Uterus (tissue), 2 donors: ENCODE measurements at regions not wholly inside any gene's neighbourhood (a gene's known extent, or its start where the extent isn't known, plus 50 kb on each side); places are given as distances from the start of the nearest gene placed in this dataset.

ENCODE experiments used
- POLR2A ChIP-seq, 2 donors: fragments of 450-650 bp; IDR thresholded peaks; one replicate each; pipeline ENCODE4 v1.6.1; 2016; ENCODE audit warnings: antibody characterized with exemption in 2 of 2, mild to moderate bottlenecking in 1 of 2, moderate library complexity in 1 of 2
- TF ChIP-seq, protein P1 (sequence below), 4 experiments: fragments of 200-600 bp in 2 of 4; fragments of 450-650 bp in 2 of 4; sonication (generic) in 2 of 4; IDR thresholded peaks; one replicate each; pipeline ENCODE4 v1.5.1; 2016 to 2019; ENCODE audit warnings: antibody characterized with exemption in 4 of 4, mild to moderate bottlenecking in 2 of 4, moderate library complexity in 1 of 4

DNA sequence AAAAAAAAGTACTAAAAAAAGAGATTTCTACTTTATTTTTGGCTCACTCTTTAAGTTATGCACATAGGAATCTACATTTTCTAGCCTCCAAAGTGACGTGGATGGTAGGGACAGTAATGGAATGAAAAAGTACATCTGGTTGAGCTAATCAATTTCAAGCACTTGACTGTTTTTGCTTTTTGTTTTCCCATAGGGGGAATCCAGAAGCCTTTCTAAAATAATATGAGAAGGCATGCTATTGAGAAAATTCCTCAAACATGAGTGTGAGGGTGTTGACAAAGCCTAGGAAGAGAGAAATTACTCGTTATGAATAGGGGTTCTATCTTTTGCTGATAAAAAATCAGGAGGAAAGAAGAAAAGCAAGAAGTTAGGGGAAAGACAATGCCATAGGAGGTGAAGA, 242.5 kb upstream of the PUDP start:
- TF ChIP-seq, protein P1, sequence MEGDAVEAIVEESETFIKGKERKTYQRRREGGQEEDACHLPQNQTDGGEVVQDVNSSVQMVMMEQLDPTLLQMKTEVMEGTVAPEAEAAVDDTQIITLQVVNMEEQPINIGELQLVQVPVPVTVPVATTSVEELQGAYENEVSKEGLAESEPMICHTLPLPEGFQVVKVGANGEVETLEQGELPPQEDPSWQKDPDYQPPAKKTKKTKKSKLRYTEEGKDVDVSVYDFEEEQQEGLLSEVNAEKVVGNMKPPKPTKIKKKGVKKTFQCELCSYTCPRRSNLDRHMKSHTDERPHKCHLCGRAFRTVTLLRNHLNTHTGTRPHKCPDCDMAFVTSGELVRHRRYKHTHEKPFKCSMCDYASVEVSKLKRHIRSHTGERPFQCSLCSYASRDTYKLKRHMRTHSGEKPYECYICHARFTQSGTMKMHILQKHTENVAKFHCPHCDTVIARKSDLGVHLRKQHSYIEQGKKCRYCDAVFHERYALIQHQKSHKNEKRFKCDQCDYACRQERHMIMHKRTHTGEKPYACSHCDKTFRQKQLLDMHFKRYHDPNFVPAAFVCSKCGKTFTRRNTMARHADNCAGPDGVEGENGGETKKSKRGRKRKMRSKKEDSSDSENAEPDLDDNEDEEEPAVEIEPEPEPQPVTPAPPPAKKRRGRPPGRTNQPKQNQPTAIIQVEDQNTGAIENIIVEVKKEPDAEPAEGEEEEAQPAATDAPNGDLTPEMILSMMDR (IDR thresholded peaks at IDR 0.05): no peak
- TF ChIP-seq POLR2A (IDR thresholded peaks at IDR 0.05): no peak
